Ovary (tissue), 3 donors: ENCODE measurements at regions not wholly inside any gene's neighbourhood (a gene's known extent, or its start where the extent isn't known, plus 50 kb on each side); places are given as distances from the start of the nearest gene placed in this dataset.

Experiments used
- CTCF ChIP-seq, 3 donors: fragments of 450-650 bp in 2 of 3; fragments of 200-600 bp in 1 of 3; IDR thresholded peaks; one replicate each; pipeline versions ENCODE4 v1.5.1 to v1.8.0; 2016 to 2022; ENCODE audit warnings: antibody characterized with exemption in 3 of 3, mild to moderate bottlenecking in 1 of 3
- EP300 ChIP-seq: sonication (generic); formaldehyde crosslinking; IDR thresholded peaks from one replicate; pipeline ENCODE4 v1.6.1; 2017; ENCODE audit warnings: antibody characterized with exemption
- POLR2A ChIP-seq: fragments of 450-650 bp; IDR thresholded peaks from one replicate; pipeline ENCODE4 v1.6.1; 2017; ENCODE audit warnings: antibody characterized with exemption, mild to moderate bottlenecking, moderate library complexity
- donor health status: DM: no; HTN: no; CAD: no.

GRCh38 chr10:90304533-90304932, 553.3 kb downstream of the HTR7 start:
- TF ChIP-seq CTCF (IDR thresholded peaks at IDR 0.05), result no peak
- TF ChIP-seq POLR2A, result no peak
- TF ChIP-seq EP300, result no peak
